ENCODE measurements at regions not wholly inside any gene's neighbourhood (a gene's known extent, or its start where the extent isn't known, plus 50 kb on each side); places are given as distances from the start of the nearest gene placed in this dataset.

- Histone ChIP-seq H3K9me3 (no peaks in the 10 kb centered on the region), H3K27me3 (no peaks in the 10 kb centered on the region), H3K27ac (no peak overlapping the region), H3K36me3 (peaks cover 15 to 20% of the 10 kb centered on the region in 2 donors), H3K4me3 (no peak overlapping the region), H3K4me1 (peaks cover 21 to 26% of the 10 kb centered on the region in 2 donors)
- TF ChIP-seq, protein P1, sequence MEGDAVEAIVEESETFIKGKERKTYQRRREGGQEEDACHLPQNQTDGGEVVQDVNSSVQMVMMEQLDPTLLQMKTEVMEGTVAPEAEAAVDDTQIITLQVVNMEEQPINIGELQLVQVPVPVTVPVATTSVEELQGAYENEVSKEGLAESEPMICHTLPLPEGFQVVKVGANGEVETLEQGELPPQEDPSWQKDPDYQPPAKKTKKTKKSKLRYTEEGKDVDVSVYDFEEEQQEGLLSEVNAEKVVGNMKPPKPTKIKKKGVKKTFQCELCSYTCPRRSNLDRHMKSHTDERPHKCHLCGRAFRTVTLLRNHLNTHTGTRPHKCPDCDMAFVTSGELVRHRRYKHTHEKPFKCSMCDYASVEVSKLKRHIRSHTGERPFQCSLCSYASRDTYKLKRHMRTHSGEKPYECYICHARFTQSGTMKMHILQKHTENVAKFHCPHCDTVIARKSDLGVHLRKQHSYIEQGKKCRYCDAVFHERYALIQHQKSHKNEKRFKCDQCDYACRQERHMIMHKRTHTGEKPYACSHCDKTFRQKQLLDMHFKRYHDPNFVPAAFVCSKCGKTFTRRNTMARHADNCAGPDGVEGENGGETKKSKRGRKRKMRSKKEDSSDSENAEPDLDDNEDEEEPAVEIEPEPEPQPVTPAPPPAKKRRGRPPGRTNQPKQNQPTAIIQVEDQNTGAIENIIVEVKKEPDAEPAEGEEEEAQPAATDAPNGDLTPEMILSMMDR (IDR thresholded peaks at IDR 0.05), result no peak
- no peak for DNase-seq (ENCODE audit: low spot score in 2 of 2)
- intact Hi-C loops (cut with DNase I), result no loop called here
Measured at GRCh38 chr12:124493809-124494750, 73.3 kb downstream of the NCOR2 start.

- no peaks in the 10 kb centered on the region for H3K27me3 ChIP-seq
- DNase-seq (ENCODE audit: low spot score in 2 of 2), result no peak
- no peak overlapping the region for H3K27ac ChIP-seq
- no peak overlapping the region for H3K4me3 ChIP-seq
- H3K9me3 ChIP-seq, result no peaks in the 10 kb centered on the region
- peaks cover 12 to 17% of the 10 kb centered on the region in 2 donors for H3K4me1 ChIP-seq
- intact Hi-C loops (cut with DNase I), result no loop called here
- H3K36me3 ChIP-seq, result peaks cover 15 to 20% of the 10 kb centered on the region in 2 donors
- TF ChIP-seq, protein P1 (IDR thresholded peaks at IDR 0.05), result no peak
Measured at GRCh38 chr12:124492879-124493808, 74.3 kb downstream of the NCOR2 start.

DNA sequence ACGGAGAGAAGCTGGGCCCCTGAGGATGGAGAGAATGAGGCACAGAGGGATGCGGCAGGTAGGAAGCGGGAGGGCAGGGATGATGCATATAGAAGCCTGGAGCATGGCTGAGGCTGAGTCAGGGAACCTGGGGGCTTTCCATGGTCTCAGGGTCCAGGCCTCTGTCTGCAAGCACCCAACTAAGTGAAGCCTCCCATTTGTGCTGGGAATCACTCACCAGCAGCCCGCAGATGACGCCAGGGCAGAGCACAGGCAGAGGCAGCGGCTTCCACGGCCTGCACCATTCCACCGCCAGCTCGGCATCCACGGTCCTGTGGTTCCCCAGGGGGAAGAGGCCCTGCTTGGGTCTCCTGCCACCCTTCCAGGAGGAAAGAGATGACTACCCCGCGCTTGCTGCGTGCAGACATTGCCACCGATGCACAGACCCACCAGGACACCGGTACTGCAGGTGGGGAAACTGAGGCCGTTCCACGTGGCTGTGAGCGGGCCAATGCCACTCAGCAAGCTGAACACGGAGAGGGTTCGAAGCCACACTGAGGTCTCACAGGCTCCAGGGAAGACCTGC lies 75.5 kb downstream of the NCOR2 start:
- DNase-seq (ENCODE audit: low spot score in 2 of 2), result no peak
- Histone ChIP-seq H3K4me1 (peaks cover 4% of the 10 kb centered on the region in 2 donors), H3K27ac (no peak overlapping the region), H3K27me3 (no peaks in the 10 kb centered on the region), H3K36me3 (peaks cover 15 to 20% of the 10 kb centered on the region in 2 donors), H3K4me3 (no peak overlapping the region), H3K9me3 (no peaks in the 10 kb centered on the region)
- intact Hi-C loops (cut with DNase I), result no loop called here
- TF ChIP-seq, protein P1 (IDR thresholded peaks at IDR 0.05), result no peak

DNA sequence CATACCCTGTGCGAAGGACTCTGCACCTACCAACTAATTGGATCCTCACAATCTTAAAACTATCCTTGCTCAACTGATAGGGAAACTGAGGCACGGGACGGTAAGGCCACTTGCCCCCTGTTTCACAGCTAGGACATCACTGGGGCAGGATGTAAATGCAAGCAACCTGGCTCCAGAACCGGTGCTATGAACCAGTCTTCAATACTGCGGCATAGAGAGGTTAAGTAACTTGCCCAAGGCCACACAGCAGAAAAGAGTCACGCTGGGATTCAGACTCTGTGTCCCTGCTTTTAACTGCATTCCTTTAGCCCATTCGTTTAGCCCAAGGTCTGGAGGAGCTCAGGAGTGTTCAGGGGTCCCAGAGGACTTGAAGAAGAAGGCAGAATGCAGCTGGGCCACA lies 76.1 kb downstream of the NCOR2 start:
- Histone ChIP-seq H3K36me3 (peaks cover 20% of the 10 kb centered on the region in 2 donors), H3K27ac (no peak overlapping the region), H3K4me3 (no peak overlapping the region), H3K4me1 (no peaks in the 10 kb centered on the region), H3K27me3 (no peaks in the 10 kb centered on the region), H3K9me3 (no peaks in the 10 kb centered on the region)
- intact Hi-C loops (cut with DNase I), result no loop called here
- DNase-seq (ENCODE audit: low spot score in 2 of 2), result no peak
- TF ChIP-seq, protein P1 (IDR thresholded peaks at IDR 0.05), result no peak

DNA sequence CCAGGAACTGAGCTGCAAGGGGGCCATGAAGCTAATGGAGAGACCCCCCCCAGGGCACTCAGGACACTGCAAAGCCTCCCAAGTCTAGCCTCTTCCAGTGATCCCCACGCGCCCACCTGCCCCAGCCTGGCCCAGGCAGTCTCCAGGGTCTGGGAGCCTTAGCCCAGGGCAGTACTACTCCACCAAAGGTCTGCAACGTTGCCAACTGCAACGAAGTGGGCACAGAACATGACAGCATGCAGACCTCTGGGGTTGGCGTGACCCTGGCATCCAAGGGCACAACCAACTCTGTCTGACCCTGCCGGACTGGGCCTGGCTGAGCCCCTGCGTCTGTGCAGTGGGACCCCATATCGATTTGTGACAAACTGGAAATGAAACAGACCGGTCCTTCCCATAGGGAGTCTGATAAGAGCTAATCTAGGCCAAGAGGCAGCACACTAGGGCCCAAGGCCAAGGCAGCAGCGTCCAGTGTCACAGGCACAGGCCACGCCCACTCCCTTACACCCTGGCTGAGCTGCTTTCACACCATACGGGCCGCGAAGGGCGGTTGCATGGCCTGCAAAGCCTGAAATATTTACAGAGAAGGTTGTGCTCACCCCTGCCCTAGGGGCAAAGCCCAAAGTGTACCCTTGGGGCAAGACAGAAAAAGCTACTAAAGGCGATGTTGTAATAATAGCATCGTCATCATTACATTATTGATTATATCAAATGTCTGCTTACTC lies 76.7 kb downstream of the NCOR2 start:
- DNase-seq (ENCODE audit: low spot score in 2 of 2), result peak in 1 of 2 donors; percentile 79
- intact Hi-C loops (cut with DNase I), result no loop called here
- H3K9me3 ChIP-seq, result no peaks in the 10 kb centered on the region
- TF ChIP-seq, protein P1 (IDR thresholded peaks at IDR 0.05), result no peak
- no peak overlapping the region for H3K4me3 ChIP-seq
- H3K4me1 ChIP-seq, result no peaks in the 10 kb centered on the region
- H3K27ac ChIP-seq, result no peak overlapping the region
- H3K36me3 ChIP-seq, result peaks cover 22 to 25% of the 10 kb centered on the region in 2 donors
- H3K27me3 ChIP-seq, result no peaks in the 10 kb centered on the region
